Dermis microvascular lymphatic vessel endothelial cell (primary cell): ENCODE measurements at regions not wholly inside any gene's neighbourhood (a gene's known extent, or its start where the extent isn't known, plus 50 kb on each side); places are given as distances from the start of the nearest gene placed in this dataset.

Experiments
- DNase-seq, 2 donors: peaks; one replicate each; pipeline versions ENCODE4 v3.0.0 to v3.0.0-alpha.2; 2010; ENCODE audit warnings: low read depth in 2 of 2

- no peak for DNase-seq
Observed at GRCh38 chr12:98059659-98060343, 455.6 kb upstream of the TMPO start.

GRCh38 chr12:98060411-98060810 is 455.0 kb upstream of the TMPO start:
- DNase-seq: no peak

GRCh38 chr12:98062464-98063245 is 452.7 kb upstream of the TMPO start:
- DNase-seq: no peak

- no peak for DNase-seq
Observed at GRCh38 chr12:98064501-98064900, 450.9 kb upstream of the TMPO start.

- no peak for DNase-seq
Observed at GRCh38 chr12:98067795-98068194, 447.6 kb upstream of the TMPO start.

- no peak for DNase-seq
Observed at GRCh38 chr12:98073610-98074009, 441.8 kb upstream of the TMPO start.

DNA sequence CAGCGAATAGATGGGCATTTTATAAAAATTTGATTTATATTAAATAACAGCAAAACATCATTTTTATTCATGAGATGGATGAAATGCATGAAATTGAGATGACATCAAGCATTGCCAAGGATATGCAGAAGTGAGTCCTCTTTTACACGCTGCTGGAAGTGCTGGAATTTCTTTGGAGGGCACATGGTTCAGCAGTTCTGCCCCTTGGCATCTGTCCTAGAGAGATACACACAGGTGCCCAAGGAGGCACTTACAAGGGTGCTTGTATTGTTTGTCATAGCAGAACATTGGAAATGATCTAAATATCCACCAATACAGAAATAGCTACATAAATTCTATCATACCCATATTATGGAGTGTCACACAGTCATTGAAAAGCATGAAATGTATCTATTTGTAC is 441.1 kb upstream of the TMPO start:
- no peak for DNase-seq

DNA sequence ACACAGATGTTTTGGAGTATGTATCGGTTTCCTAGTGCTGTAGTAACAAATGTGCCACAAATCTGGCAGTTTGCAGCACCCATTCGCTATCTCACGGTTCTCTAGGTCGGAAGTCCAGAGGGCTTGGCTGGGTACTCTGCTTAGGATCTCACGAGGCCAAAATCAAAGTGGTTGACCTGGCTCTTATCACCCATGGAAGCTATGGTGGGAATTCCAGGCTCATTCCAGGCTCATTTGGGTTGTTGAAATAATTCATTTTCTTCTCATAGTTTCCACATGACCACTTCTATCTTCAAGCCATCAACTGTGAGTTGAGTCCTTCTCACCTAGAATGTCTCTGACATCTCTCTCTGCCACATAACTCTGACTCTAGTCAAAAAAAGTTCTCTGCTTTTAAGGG is 431.0 kb upstream of the TMPO start:
- no peak for DNase-seq

- DNase-seq: no peak
Observed at GRCh38 chr12:98085046-98085755, 430.2 kb upstream of the TMPO start.

GRCh38 chr12:98090731-98091130 is 424.7 kb upstream of the TMPO start:
- no peak for DNase-seq

GRCh38 chr12:98096436-98096835 is 419.0 kb upstream of the TMPO start:
- no peak for DNase-seq

DNA sequence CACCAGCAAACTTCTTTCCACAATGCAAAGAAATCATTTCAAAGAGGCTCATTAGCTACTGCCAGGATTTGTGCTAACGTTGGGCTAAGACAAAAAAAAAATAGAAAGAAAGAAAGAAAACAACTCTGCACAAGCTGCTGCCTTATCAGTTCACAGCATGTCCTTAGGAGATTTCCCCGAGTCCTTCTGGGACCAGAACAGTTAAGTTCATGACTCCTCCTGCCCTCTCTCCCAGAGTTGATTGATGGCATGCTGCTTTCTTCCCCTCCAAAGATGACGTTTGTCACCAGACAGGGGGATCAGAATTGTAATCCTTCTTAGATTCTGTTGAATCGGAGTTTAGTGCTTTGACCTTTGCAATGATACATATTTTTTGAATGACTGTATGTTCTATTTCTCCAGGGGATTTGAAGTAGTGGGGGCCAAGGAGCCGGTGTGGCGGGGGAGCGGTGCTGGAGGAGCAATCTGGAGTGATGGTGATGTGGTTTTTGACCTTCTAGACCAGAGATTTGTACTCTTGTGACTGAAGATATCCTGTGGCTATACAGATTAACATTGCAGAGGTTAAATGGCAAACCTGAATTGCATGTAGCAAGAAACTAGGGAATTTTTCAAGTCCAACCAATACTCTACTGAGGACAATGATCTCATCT is 409.2 kb upstream of the TMPO start:
- no peak for DNase-seq

GRCh38 chr12:98109266-98109665 is 406.1 kb upstream of the TMPO start:
- DNase-seq: no peak

DNA sequence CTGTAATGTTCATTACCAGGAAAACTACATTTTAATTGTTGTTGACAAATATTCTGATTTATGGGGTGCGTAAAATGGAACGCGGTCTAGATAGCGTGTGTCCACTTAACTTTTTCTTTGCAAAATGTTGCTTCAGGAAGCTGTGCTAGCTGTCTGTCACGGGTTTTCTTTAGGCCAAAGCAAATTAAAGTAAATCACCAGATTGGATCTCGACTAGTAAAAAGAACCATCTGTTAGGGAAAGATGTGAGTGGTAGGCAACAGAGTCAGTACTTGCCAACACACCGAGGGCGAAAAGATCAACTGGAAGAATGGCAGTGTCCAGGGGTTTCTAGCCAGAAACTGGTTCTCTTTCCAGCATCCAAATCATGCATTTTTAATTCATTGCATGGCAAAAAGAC is 404.9 kb upstream of the TMPO start:
- DNase-seq: no peak

GRCh38 chr12:98113548-98113947 is 401.8 kb upstream of the TMPO start:
- DNase-seq: no peak

DNA sequence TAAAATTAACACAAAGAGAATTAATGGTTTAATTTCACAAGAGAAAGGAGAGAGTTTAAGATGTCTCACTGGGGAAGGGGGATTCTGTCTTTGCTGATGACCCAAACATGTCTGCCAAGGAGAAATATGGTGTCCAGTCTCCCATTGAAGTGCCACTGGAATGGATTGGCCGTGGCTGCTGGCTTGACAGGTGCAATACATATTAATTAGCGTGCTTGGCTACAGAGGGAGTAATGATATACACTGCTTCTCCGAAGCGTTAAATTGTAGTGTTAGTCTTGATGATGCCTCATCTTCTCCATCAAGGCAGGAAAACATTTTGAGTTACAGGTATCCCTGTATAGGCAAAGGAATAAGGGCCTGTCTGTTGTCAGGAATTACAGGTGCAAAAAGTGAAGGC is 393.4 kb upstream of the TMPO start:
- DNase-seq: no peak

DNA sequence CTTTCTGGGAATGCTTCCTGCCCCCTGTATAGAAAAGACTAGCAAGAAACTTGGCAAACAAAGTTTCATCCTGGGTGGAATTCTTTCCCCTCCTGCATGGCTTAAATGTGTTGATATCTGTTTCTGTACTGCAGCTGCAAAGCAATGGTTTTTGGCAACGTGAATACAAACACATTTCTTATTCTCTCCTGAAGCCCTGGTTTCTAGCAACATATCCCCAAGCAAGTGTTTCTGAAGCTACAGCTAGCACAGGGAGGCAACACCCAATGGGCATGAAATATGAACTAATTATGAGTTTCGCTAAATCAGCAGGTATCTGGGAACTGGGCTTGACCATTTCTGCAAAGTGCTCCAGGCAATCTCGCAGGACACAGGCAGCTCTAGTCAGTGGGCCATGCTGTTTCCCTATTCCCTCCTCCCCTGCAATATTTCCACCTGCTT is 392.3 kb upstream of the TMPO start:
- no peak for DNase-seq

DNA sequence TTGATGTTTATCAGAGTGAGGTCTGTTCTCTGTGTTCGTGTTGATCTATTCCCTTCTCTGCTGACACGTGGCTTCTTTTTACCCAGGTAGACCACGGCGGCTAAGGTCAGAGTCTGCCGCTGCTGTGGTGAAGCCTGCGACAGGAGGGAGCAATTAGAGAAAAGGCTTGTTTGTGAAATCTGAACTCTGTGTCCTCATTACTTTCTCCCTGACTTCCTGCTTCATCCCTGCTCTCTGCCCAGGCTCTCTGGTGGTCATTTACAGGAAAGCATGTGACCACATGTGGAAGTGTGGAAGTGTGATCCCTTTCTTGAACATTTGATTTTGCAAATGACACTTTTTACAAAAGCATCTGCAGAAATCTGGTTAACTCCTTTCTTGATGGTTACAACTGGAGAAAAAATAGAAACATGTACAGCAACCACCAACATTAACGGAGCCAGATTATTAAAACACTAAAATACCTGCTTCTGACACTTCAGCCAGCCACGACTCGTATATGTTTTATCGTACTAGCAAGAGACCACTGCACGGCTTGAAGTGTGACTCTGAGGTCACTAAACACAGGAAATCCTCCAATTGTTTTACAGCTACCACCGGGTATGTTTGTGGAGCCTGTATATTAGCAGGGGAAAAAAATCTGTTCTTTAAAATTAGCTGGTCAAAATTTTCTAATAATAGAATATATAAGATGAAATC is 388.6 kb upstream of the TMPO start:
- DNase-seq: peak; percentile 54 to 72

- peak; percentile 24 to 46 for DNase-seq
Observed at GRCh38 chr12:98127336-98127679, 388.1 kb upstream of the TMPO start.

DNA sequence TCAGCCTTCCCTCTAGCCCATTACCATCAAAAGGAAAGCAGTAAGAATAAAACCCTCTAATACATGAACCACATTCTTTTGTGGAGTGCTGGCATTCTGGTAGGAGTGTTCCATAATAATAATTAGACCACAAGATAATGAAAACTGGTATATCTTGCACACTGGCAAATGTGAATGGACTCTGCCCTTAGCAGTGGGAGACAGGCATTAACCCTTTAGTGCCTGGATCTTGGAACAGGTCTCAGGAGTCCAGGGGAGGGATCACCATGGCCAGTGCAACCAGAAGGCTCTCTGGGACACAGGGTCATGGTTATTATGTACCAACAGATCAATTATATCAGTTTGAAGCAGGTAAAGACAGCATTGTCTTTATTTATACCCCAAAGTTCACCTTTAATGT is 387.5 kb upstream of the TMPO start:
- no peak for DNase-seq

DNA sequence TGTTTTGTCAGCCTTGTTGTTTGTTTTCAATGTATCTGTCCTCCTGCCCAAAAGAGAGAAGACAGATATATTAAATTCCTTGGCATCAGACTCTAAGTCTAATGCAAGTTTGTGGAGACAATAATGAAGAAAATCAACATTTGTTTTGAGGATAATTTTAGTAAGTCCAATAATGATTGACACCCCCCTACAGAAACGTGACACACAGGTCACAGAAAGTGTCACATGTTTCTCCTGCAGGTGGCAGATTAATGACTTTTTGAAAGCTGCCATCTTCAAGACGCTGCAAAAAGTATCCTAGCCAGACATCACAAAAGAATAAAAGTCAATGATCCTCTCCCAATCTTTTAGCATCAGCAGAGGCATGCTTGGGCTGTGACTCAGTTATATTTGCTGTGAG is 378.8 kb upstream of the TMPO start:
- no peak for DNase-seq

DNA sequence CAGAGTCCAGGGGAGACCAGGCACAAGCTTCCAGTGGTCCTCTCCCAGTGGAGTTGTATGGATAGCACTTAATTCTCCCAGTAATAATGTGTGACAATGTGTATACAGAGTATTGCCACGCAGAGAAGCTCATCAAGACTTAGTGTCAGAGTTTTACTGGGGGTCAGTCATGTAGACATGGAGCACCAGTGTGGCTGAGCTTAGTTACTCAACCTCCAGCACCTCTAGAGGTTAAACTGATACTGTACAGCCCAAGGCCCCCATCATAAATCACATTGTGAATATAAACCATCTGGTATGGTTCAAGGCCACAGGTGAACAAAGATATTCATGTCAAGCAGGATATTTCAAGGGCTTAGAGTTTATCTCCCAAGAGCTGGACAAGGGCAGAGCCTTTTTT is 378.1 kb upstream of the TMPO start:
- DNase-seq: no peak
